ENCODE measurements at regions not wholly inside any gene's neighbourhood (a gene's known extent, or its start where the extent isn't known, plus 50 kb on each side); places are given as distances from the start of the nearest gene placed in this dataset.
"Not testable (repeated sequence)": the region's sequence is repeated elsewhere in the genome, so short reads cannot be mapped to it uniquely, and the experiment has no call there.

DNA sequence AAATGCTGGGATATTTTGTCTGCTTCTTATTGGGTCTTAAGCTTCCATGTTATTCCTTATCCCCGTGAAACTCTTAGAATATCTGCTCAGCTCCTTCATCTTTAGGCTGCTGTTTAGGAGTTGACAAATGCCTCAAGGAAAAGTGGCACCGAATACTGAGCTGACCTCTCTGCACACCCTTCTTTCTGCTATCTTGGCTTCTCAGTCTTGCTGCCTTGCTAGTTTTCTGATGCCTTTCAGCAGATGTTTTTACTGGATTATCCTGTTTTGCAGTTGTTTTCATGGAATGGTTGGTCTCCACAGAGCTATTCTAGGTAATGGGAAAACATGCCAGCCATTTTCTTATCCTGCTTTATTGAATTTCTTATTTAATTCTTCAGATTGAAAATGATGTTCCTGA, 86.3 kb downstream of the GYPE start:
- DNase-seq (ENCODE audit: low spot score in 2 of 2): no peak
- no peak for TF ChIP-seq POLR2A (IDR thresholded peaks at IDR 0.05)
- no peak for TF ChIP-seq EP300 (IDR thresholded peaks at IDR 0.05)
- TF ChIP-seq, protein P1, sequence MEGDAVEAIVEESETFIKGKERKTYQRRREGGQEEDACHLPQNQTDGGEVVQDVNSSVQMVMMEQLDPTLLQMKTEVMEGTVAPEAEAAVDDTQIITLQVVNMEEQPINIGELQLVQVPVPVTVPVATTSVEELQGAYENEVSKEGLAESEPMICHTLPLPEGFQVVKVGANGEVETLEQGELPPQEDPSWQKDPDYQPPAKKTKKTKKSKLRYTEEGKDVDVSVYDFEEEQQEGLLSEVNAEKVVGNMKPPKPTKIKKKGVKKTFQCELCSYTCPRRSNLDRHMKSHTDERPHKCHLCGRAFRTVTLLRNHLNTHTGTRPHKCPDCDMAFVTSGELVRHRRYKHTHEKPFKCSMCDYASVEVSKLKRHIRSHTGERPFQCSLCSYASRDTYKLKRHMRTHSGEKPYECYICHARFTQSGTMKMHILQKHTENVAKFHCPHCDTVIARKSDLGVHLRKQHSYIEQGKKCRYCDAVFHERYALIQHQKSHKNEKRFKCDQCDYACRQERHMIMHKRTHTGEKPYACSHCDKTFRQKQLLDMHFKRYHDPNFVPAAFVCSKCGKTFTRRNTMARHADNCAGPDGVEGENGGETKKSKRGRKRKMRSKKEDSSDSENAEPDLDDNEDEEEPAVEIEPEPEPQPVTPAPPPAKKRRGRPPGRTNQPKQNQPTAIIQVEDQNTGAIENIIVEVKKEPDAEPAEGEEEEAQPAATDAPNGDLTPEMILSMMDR (IDR thresholded peaks at IDR 0.05): no peak
- Histone ChIP-seq H3K9me3 (no peaks in the 10 kb centered on the region), H3K27me3 (no peaks in the 10 kb centered on the region), H3K36me3 (no peaks in the 10 kb centered on the region), H3K27ac (no peak overlapping the region), H3K4me3 (no peak overlapping the region), H3K4me1 (no peaks in the 10 kb centered on the region)
- WGBS, 2 donors: 90 to 99% methylated on average over 2 of the region's 2 CpGs

DNA sequence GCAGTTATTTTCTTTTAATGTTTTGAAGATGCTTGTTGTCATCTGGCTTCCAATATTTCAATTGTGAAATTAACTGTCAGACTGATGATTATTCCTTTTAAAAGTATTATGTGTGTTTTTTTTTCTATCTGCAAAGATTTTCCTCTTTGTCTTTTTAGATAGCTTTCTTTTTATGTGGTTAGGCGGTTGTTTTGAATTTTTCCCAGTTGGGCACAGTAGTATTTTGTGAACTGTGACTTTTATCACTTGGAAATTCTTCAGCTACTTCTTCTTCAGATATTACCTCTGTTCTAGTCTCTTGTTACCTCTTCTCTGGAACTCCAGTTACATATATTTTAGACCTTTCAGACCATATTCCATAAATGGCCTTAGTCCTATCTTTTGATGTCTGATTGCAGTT, 87.5 kb downstream of the GYPE start:
- H3K4me3 ChIP-seq; DNase-seq (ENCODE audit: low spot score in 2 of 2); H3K4me1 ChIP-seq; H3K27ac ChIP-seq; H3K36me3 ChIP-seq; H3K27me3 ChIP-seq; H3K9me3 ChIP-seq: not testable (repeated sequence)
- WGBS, 2 donors: 72 to 76% methylated on average over 1 of the region's 1 CpG

DNA sequence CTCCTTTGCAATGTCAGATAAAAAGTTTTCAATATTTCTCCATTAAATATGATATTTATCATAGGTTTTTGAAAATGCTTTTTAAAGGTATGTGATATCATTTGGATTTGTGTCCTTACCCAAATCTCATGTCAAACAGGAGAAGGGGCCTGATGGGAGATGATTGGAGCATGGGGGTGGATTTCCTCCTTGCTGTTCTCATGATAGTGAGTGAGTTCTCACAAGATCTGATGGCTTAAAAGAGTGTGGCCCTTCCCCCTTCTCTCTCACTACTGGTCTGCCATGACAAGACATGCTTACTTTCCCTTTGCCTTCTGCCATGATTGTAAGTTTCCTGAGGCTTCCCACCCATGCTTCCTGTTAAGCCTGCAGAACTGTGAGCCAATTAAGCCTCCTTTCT, 90.0 kb downstream of the GYPE start:
- not testable (repeated sequence) for H3K27ac ChIP-seq; H3K4me3 ChIP-seq; H3K27me3 ChIP-seq; H3K36me3 ChIP-seq; DNase-seq (ENCODE audit: low spot score in 2 of 2); H3K4me1 ChIP-seq; H3K9me3 ChIP-seq

DNA sequence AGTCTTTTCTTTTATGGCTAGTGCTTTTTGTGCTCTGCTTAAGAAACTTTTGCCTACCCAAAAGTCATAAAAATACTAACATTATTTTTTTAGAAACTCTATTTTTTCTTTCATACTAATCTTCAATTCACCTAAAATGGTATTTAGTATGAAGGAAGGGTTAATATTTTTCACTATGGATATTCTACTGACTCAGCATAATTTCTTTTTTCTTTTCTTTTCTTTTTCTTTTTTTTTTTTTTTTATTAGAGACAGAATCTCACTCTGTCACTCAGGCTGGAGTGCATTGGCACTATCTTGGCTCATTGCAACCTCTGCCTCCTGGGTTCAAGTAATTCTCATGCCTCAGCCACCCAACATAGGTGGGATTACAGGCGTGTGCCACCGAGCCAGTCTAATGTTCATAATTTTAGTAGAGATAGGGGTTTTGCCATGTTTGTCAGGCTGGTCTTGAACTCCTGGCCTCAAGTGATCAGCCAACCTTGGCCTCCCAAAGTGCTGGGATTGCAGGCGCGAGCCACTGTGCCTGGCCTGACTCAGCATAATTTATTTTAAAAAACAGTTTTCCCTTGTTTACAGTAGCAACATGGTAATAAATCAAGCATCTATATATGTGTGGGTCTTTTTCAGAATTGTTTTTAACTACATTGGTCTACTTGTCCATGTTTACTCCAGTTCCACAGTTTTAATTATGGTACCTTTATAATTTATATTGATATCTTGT, 91.8 kb downstream of the GYPE start:
- H3K4me1 ChIP-seq; H3K4me3 ChIP-seq; H3K27me3 ChIP-seq; H3K27ac ChIP-seq; H3K36me3 ChIP-seq; DNase-seq (ENCODE audit: low spot score in 2 of 2); H3K9me3 ChIP-seq: not testable (repeated sequence)
- WGBS, 2 donors: 79 to 89% methylated on average over 4 of the region's 4 CpGs

DNA sequence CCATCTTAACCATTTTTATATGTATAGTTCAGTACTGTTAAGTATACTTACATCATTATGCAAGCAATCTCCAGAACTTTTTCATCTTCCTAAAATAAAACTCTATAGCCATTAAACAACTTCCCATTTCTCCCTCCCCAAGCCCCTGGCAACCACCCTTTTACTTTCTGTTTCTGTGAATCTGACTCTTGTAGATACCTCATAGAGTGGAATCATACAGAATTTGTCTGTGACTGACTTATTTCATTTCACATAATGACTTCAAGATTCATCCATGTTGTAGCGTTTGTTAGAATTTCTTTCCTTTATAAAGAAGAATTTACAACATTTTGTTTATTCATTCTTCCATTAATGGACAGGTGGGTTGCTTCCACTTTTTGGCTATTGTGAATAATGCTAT, 91.2 kb upstream of the FREM3 start:
- not testable (repeated sequence) for H3K4me3 ChIP-seq; DNase-seq (ENCODE audit: low spot score in 2 of 2); H3K4me1 ChIP-seq; H3K36me3 ChIP-seq; H3K9me3 ChIP-seq; H3K27me3 ChIP-seq; H3K27ac ChIP-seq
- 91 to 95% methylated on average over 1 of the region's 1 CpG for WGBS, 2 donors

DNA sequence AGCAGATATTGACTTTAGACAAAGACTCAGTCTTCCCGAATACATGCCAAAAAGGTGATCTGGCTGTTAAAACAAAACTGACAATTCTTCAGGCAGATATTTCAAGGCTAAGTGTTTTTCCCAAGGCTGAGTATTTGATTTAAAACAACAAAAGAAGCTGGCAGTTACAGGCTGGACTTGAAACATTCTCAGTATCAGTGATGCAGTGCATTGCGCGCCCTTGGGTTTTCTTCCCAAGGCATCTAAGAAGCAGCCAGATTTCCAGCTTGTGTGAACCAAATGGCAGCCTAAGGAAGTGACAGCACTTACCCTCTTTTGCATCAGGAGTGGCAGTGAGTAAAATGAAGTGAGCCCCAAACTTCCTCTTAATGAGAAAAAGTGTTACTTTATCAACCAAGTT, 90.0 kb upstream of the FREM3 start:
- not testable (repeated sequence) for H3K27ac ChIP-seq; H3K9me3 ChIP-seq; DNase-seq (ENCODE audit: low spot score in 2 of 2); H3K27me3 ChIP-seq; H3K4me3 ChIP-seq; H3K36me3 ChIP-seq; H3K4me1 ChIP-seq
- 64 to 65% methylated on average over 3 of the region's 3 CpGs for WGBS, 2 donors

DNA sequence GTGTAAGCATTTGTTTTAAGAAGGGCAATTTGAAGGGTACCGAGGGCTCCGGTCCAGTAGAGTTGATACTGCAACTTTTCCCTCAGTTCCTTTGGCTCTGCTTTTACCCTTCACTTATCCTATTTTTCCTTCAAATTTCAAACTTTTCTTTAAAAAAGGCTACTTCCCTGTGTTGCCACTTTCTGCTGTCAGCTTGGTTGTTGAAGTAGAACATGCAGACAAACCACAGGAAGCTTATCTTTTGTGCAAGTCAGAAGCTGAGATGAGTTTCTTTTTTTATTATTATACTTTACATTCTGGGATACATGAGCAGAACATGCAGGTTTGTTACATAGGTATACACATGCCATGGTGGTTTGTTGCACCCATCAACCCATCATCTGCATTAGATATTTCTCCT, 89.1 kb upstream of the FREM3 start:
- H3K36me3 ChIP-seq; H3K4me1 ChIP-seq; H3K27ac ChIP-seq; DNase-seq (ENCODE audit: low spot score in 2 of 2); H3K9me3 ChIP-seq; H3K4me3 ChIP-seq; H3K27me3 ChIP-seq: not testable (repeated sequence)
- WGBS, 2 donors: 86 to 93% methylated on average over 2 of the region's 2 CpGs

DNA sequence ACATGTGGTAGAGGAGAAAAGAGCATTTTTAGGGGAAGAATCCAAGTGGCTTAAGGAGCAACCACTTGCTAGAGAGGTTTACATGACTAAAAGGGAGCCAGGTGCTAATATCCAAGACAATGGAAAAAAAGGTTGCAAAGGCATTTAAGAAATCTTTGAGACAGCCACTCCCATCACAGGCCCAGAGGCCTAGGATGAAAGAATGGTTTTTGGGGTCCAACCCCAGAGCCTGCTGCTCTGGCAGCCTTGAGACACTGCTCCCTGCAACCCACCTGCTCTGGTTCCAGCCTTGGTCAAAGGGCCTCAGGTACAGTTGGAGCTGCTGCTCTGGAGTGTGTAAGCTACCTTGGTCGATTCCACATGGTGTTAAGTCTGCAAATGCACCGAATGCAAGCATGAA, 84.1 kb upstream of the FREM3 start:
- 83 to 88% methylated on average over 2 of the region's 2 CpGs for WGBS, 2 donors

More for the DNA sequence above, 84.1 kb upstream of the FREM3 start:
- Histone ChIP-seq H3K27me3 (no peaks in the 10 kb centered on the region), H3K27ac (no peak overlapping the region), H3K4me3 (no peak overlapping the region), H3K4me1 (no peaks in the 10 kb centered on the region), H3K9me3 (peaks cover 0 to 10% (median 0%) of the 10 kb centered on the region in 4 donors), H3K36me3 (no peaks in the 10 kb centered on the region)
- TF ChIP-seq, protein P1 (IDR thresholded peaks at IDR 0.05): no peak
- no peak for TF ChIP-seq EP300 (IDR thresholded peaks at IDR 0.05)
- no peak for TF ChIP-seq POLR2A (IDR thresholded peaks at IDR 0.05)
- DNase-seq (ENCODE audit: low spot score in 2 of 2): no peak

All from tibial nerve (tissue), 4 donors.